ENCODE measurements at regions not wholly inside any gene's neighbourhood (a gene's known extent, or its start where the extent isn't known, plus 50 kb on each side); places are given as distances from the start of the nearest gene placed in this dataset.

- no peak for TF ChIP-seq EP300 (IDR thresholded peaks at IDR 0.05)
- TF ChIP-seq, protein P1, sequence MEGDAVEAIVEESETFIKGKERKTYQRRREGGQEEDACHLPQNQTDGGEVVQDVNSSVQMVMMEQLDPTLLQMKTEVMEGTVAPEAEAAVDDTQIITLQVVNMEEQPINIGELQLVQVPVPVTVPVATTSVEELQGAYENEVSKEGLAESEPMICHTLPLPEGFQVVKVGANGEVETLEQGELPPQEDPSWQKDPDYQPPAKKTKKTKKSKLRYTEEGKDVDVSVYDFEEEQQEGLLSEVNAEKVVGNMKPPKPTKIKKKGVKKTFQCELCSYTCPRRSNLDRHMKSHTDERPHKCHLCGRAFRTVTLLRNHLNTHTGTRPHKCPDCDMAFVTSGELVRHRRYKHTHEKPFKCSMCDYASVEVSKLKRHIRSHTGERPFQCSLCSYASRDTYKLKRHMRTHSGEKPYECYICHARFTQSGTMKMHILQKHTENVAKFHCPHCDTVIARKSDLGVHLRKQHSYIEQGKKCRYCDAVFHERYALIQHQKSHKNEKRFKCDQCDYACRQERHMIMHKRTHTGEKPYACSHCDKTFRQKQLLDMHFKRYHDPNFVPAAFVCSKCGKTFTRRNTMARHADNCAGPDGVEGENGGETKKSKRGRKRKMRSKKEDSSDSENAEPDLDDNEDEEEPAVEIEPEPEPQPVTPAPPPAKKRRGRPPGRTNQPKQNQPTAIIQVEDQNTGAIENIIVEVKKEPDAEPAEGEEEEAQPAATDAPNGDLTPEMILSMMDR (IDR thresholded peaks at IDR 0.05), result no peak
Measured at GRCh38 chr5:113989913-113990305, 372.0 kb upstream of the KCNN2 start.

Data from ovary (tissue), 3 donors.